HG02763 (cell line): ENCODE measurements at regions not wholly inside any gene's neighbourhood (a gene's known extent, or its start where the extent isn't known, plus 50 kb on each side); places are given as distances from the start of the nearest gene placed in this dataset.

Experiments
- ATAC-seq: cut with Tn5 transposase; IDR thresholded peaks from one replicate; pipeline ENCODE4 v1.9.1; 2021; ENCODE audit warnings: mild to moderate bottlenecking, moderate library complexity; ENCODE audit not compliant: unreplicated experiment

DNA sequence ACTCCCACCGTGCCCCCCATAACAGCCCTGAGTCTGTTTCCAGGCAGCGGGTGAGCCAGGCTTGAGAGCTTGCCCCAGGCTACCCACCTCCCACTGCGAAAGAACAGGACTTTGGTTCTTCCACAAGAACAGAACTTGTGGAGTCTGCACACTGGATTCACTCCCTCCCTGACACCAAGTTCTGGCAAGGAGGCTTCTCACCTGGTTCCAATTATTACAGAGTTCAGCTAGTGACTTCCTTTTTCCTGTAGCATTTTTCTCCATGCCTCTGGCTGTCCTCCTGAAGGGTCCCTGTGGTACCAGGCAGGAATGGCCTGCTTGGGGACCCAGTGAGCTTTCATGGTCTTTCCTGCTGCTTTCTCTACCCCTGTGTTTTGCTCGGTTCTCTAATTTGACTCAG, 208.6 kb upstream of the SFRP2 start:
- ATAC-seq: no peak

DNA sequence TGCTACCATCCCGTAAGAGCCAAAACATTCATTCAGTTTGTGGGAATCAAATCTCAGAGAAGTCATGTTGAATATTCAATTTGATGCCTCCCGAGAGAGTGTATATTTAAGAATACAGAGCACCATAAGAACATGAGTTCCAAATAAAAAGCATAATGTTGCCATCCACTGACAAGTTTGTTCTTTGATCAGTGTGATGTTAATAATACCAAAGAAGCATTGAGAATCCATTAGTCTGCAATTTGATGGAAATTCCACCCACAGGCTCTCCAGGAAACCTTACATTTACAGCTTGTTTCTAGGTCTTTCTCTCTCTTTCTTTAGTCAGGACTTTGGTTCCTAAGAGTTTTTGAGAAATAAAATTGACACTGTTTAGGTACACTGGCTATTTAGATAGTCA, 200.6 kb upstream of the SFRP2 start:
- no peak for ATAC-seq

DNA sequence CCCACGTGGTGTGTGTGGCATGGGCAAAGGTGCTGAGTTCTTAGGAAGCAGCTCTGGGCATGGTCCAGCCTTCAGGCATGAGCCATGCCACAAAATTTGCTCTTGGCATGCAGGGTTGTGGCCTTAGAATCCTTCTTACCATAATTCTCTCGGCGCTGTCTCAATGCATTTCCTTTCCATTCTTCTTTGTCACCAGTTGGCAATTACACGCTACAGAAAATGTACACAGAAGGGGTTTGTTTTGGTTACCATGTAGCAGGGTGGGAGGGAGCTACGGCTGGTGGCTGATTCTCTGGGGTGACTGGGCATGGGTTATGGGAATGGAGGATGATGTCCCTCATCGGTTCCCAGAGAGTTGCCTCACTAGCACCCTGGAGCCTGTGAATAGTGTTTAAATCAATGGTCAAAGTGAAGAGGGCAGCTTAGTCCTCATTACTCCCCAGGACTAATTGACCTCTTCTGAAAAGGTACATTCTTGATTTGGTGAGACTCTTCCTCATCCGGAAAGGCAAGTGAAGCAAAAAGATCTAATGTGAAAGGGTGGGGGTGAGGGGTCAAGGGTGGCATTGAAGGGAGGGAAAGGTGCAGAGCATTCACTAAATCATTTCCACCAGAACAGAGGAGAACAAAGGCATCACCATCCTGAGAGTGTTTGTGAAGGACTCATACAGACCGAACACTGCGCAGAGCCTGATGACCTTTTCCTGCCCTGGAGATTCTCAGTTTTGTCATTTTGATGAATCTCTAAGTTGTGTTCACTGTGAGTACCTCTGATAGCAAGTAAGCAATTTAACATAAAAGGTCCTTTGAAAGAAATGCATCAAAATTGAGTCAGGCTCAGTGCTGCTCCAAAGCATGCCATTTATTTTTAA, 199.8 kb upstream of the SFRP2 start:
- no peak for ATAC-seq

DNA sequence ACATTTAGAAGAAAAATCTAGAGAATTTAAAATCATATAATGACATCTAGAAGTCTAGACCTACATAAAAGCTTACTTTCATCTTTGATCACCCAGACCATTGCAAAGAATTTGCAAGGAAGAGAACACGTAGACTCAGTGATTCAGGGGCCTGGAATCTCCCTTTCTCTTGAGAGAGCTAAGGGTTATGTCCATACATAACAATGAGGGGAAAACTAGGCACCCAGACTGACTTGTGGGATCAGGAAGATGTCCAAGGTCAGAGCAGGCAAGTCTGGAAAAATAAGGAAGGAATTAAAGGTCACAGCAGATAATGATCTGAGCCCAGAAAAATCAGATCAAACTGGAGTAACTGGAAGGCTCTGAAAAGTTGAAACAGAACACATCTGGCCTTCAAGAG, 198.4 kb upstream of the SFRP2 start:
- ATAC-seq: no peak

DNA sequence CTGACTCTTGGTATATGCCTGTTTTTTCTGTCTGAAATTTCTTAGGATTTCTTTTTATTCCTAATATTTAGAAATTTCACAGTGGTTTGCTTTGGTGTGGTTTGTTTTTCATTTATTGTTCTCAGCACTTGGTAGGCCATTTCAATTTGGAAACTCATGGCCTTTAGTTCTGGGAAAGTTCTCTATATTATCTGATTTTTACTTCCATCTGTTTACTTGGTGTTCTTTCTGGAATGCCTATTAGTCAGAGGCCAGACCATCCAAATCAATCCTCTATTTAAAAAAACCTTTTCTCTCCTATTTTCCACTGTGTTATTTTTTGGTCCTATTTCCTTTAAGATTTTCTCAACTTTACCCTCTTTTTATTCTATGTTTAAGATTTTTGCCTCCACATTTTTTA, 188.1 kb upstream of the SFRP2 start:
- no peak for ATAC-seq

DNA sequence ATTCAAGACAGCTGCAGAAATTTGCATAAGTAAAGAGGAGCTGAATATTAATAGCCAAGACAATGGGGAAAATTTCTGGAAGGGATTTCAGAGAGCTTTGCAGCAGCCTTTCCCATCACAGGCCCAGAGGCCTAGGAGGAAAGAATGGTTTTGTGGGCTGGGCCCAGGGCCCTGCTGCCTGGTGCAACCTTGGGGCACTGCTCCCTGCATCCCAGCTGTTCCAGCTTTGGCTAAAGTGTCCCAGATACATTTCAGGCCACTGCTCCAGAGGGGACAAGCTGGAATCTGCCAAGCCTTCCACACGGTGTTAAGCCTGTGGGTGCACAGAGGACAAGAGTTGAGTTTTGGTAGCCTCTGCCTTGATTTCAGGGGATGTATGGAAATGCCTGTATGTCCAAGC, 185.6 kb upstream of the SFRP2 start:
- no peak for ATAC-seq

DNA sequence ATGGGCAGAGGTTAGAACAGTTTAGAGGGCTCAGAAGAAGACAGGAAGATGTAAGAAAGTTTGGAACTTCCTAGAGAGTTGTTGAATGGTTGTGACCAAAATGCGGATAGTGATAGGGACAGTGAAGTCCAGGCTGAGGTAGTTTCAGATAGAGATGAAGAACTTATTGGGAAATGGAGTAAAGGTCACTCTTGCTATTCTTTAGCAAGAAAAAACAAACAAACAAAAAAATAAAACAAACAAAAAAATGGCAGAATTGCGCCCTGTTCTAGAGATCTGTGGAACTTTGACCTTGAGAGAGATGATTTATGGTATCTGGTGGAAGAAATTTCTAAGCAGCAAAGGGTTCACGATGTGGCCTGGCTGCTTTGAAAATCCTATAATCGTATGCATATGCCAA, 185.1 kb upstream of the SFRP2 start:
- ATAC-seq: no peak

DNA sequence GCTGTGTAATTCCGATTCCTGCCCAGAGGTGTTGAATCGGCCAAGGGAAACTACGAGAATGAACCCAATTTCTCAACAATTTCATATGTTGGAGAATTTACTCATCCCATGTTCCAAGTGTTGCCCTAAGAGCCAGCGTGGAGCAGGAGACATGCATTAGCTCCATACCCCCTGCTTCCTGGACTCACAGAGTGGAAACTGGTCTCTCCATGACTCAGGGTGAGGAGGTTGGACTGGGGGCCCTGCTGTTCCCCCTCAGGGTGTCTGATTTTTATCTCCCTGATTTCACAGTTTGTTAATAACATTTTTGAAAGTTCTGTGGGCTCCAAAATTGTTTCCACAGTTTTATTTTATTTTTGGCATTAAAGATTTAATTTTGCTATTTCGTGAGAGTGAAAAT, 183.0 kb upstream of the SFRP2 start:
- no peak for ATAC-seq

DNA sequence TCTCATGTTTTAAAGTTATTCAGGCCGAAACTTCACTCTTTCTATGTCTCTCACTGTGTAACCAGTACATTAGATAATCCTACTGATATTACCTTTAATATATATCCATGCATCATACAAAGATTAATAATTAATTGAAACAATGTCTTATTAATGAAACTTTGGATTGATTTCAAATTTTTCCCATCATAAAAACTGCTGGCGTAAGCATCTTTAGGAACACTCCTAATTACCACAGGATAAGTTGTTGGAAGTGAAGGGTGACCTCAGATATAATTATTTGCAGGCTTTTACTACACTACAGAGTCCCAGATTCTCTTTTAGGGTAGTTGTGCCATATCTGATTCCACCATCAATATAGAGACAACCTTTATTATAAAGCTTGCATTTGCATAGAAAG, 181.3 kb upstream of the SFRP2 start:
- ATAC-seq: no peak

DNA sequence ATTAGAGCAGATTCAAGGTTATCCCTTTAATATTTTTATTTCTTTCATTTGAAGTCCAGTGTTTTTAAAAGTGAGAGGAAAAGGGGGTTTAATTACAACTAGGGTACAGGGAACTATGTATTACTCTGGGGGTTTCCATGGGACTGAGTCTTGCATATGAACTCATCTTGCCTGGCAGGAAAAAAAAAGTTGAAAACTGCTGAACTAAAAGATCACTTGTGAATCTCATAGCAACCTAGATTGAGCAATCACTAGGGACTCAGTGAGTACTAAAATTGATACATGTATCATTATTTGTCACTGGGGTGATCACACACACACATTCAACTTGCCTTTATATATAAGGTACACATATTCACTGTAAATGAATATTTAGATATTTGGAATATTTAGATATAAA, 180.7 kb upstream of the SFRP2 start:
- no peak for ATAC-seq

DNA sequence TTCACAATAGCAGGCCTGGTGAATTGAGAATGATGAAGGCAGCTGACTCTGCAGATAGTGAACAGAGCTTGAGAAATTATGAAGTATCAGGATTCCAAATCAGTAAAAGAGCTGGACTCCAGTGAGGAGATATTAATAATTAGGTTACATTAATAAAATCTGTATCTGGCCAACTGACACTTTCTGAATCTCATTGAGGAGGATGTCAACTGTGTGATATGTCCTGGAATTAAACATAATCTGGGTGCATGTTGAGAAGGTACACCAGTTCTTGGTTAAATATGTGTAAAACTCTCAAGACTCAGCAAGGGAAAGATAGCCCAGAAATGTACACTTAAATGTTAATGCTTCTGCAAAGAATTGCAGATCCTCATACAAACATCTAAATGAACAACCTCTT, 177.8 kb upstream of the SFRP2 start:
- no peak for ATAC-seq

DNA sequence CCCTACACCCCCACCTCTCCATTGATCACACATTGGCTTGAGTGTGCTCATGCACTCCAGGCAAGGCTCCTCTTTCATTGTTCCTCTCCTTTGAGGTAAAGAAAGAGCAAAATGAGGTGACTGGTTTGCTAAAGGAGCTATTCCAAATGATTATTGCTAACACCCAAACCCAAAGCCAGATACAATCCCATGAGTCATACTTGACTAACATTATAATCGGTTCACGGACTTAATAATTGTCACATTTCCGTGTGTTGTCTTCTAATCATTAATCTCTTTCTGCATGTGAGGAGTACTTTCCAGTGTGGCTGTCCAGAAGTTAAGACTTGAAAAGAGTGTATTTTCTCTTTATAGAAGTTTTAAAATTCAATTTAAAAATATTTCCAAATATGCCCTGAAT, 174.3 kb upstream of the SFRP2 start:
- no peak for ATAC-seq

DNA sequence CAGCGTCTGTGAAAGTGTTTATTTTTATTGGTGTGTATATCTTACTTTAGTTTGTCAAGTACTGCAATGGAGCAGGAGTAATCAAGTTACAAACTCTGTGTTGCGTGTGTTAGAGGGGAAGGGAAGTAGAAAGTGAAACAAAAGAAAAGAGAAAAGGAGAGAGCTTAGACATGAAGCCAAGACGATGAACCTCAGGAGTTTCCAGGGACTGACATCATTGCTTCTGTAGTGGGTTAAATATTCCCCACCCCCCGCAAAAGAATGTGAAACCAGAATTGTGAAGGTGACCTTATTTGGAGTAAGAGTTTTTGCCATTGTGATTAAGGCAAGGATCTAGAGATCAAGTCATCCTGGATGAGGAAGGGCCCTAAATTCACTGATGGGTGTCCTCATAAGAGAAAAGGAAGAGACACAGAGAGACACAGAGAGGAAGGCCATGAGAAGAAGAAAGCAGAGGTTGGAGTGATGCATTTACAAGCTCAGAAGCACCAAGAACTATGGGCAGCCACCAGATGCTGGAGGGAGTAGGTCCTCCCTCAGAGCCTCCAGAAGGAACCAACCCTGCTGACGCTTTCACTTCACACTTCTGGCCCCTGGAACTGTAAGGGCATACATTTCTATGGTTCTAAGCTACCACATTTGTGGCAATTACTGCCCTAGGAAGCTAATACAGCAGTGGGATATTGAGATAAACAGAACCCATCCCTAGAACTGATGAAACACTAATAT, 173.6 kb upstream of the SFRP2 start:
- no peak for ATAC-seq

DNA sequence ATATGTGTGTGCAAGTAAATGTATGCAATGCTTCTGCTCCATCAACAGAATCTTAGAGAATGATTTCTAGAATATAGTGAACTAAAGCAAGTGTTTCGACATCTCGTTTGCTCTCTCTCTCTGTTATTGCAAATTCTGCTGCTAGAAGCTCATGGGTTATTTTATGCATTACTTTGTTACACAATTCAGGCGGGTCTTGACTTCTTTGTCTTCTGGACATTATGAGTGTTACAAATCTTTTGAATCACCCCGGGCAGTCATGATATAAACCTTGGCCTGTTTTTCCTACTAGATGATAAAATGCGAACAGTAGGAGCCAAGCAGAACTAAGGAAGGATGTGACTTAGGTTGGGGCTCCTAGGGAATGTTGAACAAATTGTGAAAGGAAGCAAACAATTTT, 166.4 kb upstream of the SFRP2 start:
- ATAC-seq: no peak

DNA sequence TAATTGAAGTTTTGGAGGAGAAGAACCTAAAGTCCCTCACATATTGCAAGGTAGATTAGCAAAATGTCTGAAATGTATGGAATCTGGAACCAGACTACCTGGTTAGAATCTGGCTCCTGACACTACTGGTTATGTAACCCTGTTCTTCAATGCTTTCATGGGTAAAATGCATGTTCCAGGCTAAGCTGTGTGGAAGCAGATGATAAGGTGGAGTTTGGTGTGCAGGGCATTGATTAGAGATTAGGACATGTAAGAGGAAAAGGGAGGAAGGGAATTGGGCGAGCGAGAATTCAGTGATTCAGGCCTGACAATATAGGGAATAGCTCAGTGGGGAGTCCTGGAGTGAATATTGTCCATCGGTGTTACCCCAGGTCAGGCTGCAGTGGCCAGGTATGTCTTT, 165.8 kb upstream of the SFRP2 start:
- no peak for ATAC-seq

DNA sequence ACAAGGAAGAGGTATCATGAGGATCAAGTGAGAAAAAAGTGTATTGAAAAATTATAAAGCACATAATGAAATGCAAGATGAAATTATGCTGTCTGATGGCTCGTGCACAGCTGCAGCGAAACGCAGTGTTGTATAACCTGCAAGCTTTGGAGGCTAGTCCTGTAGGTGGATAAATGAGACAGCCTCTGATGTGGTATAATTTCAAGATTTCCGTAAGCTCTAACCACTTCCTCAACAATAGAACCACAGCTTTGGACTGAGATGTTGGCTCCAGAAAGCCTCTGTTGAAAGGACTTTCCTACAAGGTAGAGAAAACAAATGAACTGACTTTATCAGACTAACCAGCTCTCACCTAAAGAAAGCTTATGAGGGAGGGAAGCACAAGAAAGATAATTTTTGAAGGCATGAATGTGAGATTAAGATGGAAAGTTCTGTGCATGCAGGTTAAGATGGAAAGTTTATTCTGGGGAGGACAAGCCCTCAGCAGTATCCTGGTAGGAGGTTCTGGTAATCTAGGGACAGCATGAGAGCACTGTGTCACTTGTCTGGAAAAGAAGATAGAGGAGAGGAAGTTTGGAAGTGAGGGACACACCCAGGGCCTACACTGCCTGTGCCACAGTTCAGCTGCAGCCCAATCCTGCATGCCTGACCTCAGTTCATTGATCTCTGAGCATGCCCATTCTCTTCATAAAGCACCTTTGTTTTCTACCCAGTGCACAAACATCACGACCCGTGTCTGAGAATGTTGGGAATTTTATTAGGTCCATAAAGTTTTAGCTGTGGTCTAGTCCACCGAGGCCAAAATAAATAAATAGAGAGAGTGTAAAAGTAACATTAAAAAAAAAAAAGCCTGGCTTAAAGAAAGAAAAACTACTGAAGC, 161.5 kb upstream of the SFRP2 start:
- no peak for ATAC-seq

DNA sequence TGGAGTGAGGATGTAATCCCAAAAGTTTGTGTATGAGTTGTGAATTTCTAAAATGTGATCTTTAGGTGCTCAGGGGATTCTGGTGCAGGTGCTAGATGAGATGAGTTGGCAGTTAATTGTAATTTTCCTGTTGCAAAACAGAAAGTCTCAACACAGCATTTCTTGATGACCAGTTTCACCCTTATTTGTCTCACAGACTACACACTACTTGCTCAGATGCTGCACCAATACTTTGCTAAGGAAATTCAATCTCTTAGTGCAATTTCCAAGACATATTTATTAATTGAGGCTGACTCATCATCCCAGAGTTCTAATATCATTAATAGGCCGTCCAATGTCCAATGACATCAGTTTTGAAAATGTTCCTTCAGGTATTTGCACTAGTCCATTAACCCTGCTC, 159.2 kb upstream of the SFRP2 start:
- ATAC-seq: no peak

DNA sequence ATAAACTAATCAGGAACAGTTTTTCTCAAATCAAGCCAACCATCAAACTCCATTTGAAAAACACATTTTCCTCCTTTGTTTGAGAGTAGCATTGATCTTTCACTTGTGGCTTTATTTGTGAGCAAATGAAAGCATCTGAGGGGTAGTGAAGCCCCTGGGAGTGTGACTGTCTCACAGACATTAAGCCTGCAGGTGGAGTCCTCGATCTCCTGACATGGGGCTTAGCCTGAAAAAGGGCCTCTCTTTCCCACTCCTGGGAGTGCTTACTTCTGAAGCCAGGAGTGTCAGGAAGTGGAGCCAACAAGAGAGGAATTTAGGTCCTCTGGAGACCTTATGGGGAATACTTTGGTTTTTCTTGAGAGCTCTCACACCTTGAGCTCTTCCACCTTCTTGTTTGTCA, 158.2 kb upstream of the SFRP2 start:
- ATAC-seq: no peak

DNA sequence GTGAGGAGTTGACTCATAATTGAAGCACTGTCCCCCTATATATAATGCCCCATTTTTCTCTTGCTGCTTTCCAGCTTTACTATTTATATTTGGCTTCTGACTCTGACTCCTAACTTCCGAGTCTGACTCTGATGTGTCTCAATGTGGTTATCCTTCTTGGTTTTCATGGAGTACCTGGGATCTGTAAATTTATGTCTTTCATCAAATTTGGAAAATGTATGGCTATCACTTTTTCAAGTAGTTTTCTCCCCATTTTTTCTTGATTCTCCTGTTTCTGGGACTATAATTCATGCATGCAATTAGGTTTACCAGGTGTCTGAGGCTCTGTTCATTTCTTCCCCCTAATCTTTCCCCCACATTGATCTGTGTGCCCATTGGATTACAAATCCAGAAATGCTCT, 156.8 kb upstream of the SFRP2 start:
- no peak for ATAC-seq

DNA sequence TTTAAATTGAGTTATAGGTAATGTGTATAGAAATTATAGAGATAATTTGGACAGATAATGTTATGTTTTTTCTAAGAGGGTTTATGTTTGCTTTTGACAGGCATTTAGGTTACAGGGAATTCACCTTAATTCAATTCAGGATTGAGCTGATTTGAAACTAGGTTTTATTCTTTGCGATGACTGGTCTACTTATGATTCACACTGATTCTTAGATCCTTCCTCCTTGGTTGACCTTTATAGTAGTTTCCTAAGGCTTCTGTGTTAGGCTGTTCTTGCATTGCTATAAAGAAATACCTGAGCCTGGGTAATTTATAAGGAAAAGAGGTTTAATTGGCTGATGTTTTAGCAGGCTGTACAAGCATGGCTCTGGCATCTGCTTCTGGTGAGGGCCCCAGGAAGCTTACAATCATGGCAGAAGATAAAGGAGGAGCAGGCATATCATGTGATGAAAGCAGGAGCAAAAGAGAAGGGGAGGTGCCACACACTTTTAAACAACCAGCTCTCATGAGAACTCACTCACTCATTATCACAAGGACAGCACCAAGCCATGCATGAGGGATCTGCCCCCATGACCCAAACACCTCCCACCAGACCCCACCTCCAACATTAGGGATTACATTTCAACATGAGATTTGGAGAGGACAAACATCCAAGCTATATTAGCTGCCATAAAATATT, 155.0 kb upstream of the SFRP2 start:
- no peak for ATAC-seq

DNA sequence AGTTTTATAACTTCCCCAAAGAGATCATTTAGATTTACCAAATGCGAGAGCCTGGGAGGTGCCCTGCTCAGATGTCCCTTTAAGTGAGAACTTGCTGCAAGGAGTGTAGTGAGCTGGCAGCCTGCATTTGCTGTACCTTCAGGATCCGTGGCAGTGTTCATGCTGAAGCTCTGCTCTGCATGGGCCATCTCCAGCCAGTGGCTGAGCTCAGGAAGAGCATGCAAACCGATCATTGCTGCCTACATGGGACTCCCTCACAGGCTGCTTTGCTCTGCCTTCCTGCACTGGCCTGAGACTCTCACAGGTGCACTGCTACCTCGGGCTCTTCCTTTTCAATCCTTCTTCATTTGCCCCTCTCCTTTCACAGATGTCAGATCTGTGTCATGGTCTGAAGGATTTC, 152.0 kb upstream of the SFRP2 start:
- ATAC-seq: no peak
